Osteocyte (in vitro differentiated cells): ENCODE measurements at regions not wholly inside any gene's neighbourhood (a gene's known extent, or its start where the extent isn't known, plus 50 kb on each side); places are given as distances from the start of the nearest gene placed in this dataset.

Experiments
- DNase-seq: peaks from one replicate; pipeline ENCODE4 v3.0.0; 2021; ENCODE audit warnings: mixed read lengths; ENCODE audit not compliant: unreplicated experiment; ENCODE audit errors: extremely low spot score
- H3K27ac Mint-ChIP-seq: one replicate; pipeline ENCODE4 v1.8.0; 2021; ENCODE audit warnings: mild to moderate bottlenecking, mixed read lengths; ENCODE audit not compliant: unreplicated experiment
- H3K27me3 Mint-ChIP-seq: one replicate; pipeline ENCODE4 v1.8.0; 2021; ENCODE audit warnings: mixed read lengths; ENCODE audit not compliant: unreplicated experiment
- H3K36me3 Mint-ChIP-seq: one replicate; pipeline ENCODE4 v1.8.0; 2021; ENCODE audit warnings: mixed read lengths; ENCODE audit not compliant: unreplicated experiment
- H3K4me1 Mint-ChIP-seq: one replicate; pipeline ENCODE4 v1.8.0; 2021; ENCODE audit warnings: mixed read lengths; ENCODE audit not compliant: unreplicated experiment
- H3K4me3 Mint-ChIP-seq: one replicate; pipeline ENCODE4 v1.8.0; 2021; ENCODE audit warnings: mild to moderate bottlenecking, moderate library complexity, mixed read lengths; ENCODE audit not compliant: unreplicated experiment
- H3K9me3 Mint-ChIP-seq: one replicate; pipeline ENCODE4 v1.8.0; 2021; ENCODE audit warnings: mixed read lengths; ENCODE audit not compliant: unreplicated experiment
- CTCF ChIP-seq: fragments of 200-600 bp; sonication (generic); IDR thresholded peaks from 2 replicates; pipeline ENCODE4 v1.5.0; 2021; ENCODE audit warnings: antibody characterized with exemption, mild to moderate bottlenecking, moderate library complexity

- TF ChIP-seq CTCF = no peak
- DNase-seq = no peak
- H3K27ac Mint-ChIP-seq = no peak overlapping the region
- no peak overlapping the region for H3K4me3 Mint-ChIP-seq
- peaks cover 22% of the 10 kb centered on the region for H3K4me1 Mint-ChIP-seq
- H3K9me3 Mint-ChIP-seq = peaks cover 4% of the 10 kb centered on the region
- H3K36me3 Mint-ChIP-seq = no peaks in the 10 kb centered on the region
- no peaks in the 10 kb centered on the region for H3K27me3 Mint-ChIP-seq
Measured at GRCh38 chr11:29319210-29319609, 697.6 kb downstream of the KCNA4 start.

- Mint-ChIP-seq H3K4me1 (peaks cover 17% of the 10 kb centered on the region), H3K9me3 (peaks cover 4% of the 10 kb centered on the region), H3K4me3 (no peak overlapping the region), H3K27ac (no peak overlapping the region), H3K27me3 (no peaks in the 10 kb centered on the region), H3K36me3 (no peaks in the 10 kb centered on the region)
- no peak for DNase-seq
- no peak for TF ChIP-seq CTCF
Measured at GRCh38 chr11:29318134-29318845, 698.5 kb downstream of the KCNA4 start.

GRCh38 chr11:29317694-29318093 lies 699.1 kb downstream of the KCNA4 start:
- Mint-ChIP-seq H3K27ac (peak overlapping the region; percentile 54), H3K4me1 (peaks cover 16% of the 10 kb centered on the region), H3K36me3 (no peaks in the 10 kb centered on the region), H3K9me3 (peaks cover 4% of the 10 kb centered on the region), H3K27me3 (no peaks in the 10 kb centered on the region), H3K4me3 (no peak overlapping the region)
- no peak for DNase-seq
- TF ChIP-seq CTCF = no peak

GRCh38 chr11:29315275-29315674 lies 701.6 kb downstream of the KCNA4 start:
- no peaks in the 10 kb centered on the region for H3K9me3 Mint-ChIP-seq
- peaks cover 21% of the 10 kb centered on the region for H3K4me1 Mint-ChIP-seq
- no peaks in the 10 kb centered on the region for H3K36me3 Mint-ChIP-seq
- no peaks in the 10 kb centered on the region for H3K27me3 Mint-ChIP-seq
- DNase-seq = no peak
- TF ChIP-seq CTCF = no peak
- no peak overlapping the region for H3K27ac Mint-ChIP-seq
- no peak overlapping the region for H3K4me3 Mint-ChIP-seq

- no peak for DNase-seq
- Mint-ChIP-seq H3K27ac (no peak overlapping the region), H3K27me3 (no peaks in the 10 kb centered on the region), H3K36me3 (no peaks in the 10 kb centered on the region), H3K9me3 (no peaks in the 10 kb centered on the region), H3K4me1 (peaks cover 28% of the 10 kb centered on the region), H3K4me3 (no peak overlapping the region)
- TF ChIP-seq CTCF = no peak
Measured at GRCh38 chr11:29314211-29314610, 702.6 kb downstream of the KCNA4 start.
